Immature natural killer cell (primary cell): ENCODE measurements at regions not wholly inside any gene's neighbourhood (a gene's known extent, or its start where the extent isn't known, plus 50 kb on each side); places are given as distances from the start of the nearest gene placed in this dataset.

Experiments
- DNase-seq, 3 donors: peaks; one replicate each; pipeline ENCODE4 v3.0.0; 2022; ENCODE audit warnings: mixed read lengths in 1 of 3
- H3K27ac Mint-ChIP-seq, 6 donors: one replicate each; pipeline ENCODE4 v1.8.0; 2020; ENCODE audit warnings: mixed read lengths in 6 of 6, mild to moderate bottlenecking in 5 of 6, inconsistent platforms in 4 of 6, moderate library complexity in 3 of 6
- H3K27me3 Mint-ChIP-seq, 3 donors: one replicate each; pipeline ENCODE4 v1.8.0; 2020 to 2021; ENCODE audit warnings: low read depth in 3 of 3, mild to moderate bottlenecking in 3 of 3, mixed read lengths in 3 of 3, moderate library complexity in 3 of 3, inconsistent platforms in 1 of 3
- H3K36me3 Mint-ChIP-seq, 3 donors: one replicate each; pipeline ENCODE4 v1.8.0; 2020; ENCODE audit warnings: mixed read lengths in 3 of 3, inconsistent platforms in 2 of 3, mild to moderate bottlenecking in 2 of 3
- H3K4me1 Mint-ChIP-seq, 2 donors: one replicate each; pipeline ENCODE4 v1.8.0; 2020; ENCODE audit warnings: inconsistent platforms in 2 of 2, mild to moderate bottlenecking in 2 of 2, mixed read lengths in 2 of 2, moderate library complexity in 1 of 2
- H3K4me3 Mint-ChIP-seq, 5 donors: one replicate each; pipeline ENCODE4 v1.8.0; 2020; ENCODE audit warnings: mild to moderate bottlenecking in 5 of 5, mixed read lengths in 5 of 5, inconsistent platforms in 3 of 5, moderate library complexity in 3 of 5
- H3K9me3 Mint-ChIP-seq, 6 donors: one replicate each; pipeline ENCODE4 v1.8.0; 2020; ENCODE audit warnings: mild to moderate bottlenecking in 6 of 6, mixed read lengths in 6 of 6, inconsistent platforms in 4 of 6, moderate library complexity in 3 of 6

DNA sequence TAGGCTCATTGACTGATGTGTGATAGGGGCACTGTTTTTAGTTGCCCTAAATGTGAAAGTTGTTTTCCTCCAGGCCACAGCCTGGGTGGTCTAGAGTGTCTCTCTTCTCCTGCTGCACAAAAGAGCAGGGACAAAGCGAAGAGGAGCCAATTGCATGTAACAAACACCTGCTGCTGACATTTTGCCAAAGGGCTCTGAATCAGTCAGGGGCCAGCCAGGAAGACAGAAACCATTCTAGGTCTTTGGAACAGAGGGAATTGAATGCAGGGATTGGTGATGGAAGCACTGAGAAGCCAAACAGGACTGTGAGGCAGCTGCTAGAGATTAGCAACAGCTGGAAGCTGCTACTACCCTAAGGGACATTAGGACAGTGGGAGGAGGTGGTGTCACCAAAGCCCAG lies 185.3 kb upstream of the POU3F1 start:
- peaks cover 0 to 6% (median 5%) of the 10 kb centered on the region in 3 donors for H3K27me3 Mint-ChIP-seq
- peaks cover 0 to 2% (median 0%) of the 10 kb centered on the region in 6 donors for H3K9me3 Mint-ChIP-seq
- H3K4me1 Mint-ChIP-seq = no peaks in the 10 kb centered on the region
- no peaks in the 10 kb centered on the region for H3K36me3 Mint-ChIP-seq
- no peak overlapping the region for H3K4me3 Mint-ChIP-seq
- no peak for DNase-seq
- no peak overlapping the region for H3K27ac Mint-ChIP-seq

DNA sequence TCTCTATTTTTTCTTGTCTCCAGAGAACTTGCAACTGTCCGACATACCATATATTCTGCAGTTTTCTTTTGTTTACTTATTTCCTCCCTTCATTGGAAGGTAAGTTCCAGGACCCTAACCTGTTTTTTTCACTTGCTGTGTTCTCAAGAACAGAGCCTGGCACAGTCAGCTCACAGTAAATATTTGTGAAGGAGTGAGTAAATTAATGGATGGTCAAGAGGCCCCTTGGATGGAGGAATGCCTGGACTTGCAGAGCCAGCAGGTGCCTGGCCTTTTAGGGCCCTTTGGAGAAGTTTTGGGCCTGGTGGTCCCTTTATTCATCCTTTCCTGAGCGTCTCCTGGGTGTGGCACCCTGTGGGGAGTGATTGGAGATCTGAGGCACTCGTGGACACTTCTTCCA lies 182.1 kb upstream of the POU3F1 start:
- Mint-ChIP-seq H3K4me3 (no peak overlapping the region), H3K27me3 (peaks cover 0 to 6% (median 4%) of the 10 kb centered on the region in 3 donors), H3K27ac (no peak overlapping the region), H3K9me3 (peaks cover 0 to 2% (median 0%) of the 10 kb centered on the region in 6 donors), H3K4me1 (no peaks in the 10 kb centered on the region), H3K36me3 (no peaks in the 10 kb centered on the region)
- no peak for DNase-seq

DNA sequence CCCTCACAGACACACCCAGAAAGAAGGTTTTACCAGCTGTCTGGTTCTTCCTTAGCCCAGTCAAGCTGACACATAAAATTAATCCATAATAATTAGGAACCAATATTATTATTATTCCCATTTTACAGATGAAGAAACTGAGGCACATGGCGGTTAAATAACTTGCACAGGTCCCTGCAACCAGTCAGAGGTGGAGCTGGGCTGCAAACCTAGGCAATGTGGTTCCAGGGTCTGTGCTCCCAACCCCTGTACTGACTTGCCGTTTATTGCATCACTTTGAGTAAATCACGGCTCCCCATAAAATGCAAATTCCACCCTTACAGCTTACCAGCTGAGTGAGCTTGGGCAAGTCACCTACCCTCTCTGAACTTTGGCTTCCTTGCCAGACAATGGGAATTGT lies 179.2 kb upstream of the POU3F1 start:
- Mint-ChIP-seq H3K36me3 (no peaks in the 10 kb centered on the region), H3K4me3 (no peak overlapping the region), H3K9me3 (no peaks in the 10 kb centered on the region), H3K27ac (no peak overlapping the region), H3K27me3 (peaks cover 0 to 6% (median 4%) of the 10 kb centered on the region in 3 donors), H3K4me1 (no peaks in the 10 kb centered on the region)
- no peak for DNase-seq

DNA sequence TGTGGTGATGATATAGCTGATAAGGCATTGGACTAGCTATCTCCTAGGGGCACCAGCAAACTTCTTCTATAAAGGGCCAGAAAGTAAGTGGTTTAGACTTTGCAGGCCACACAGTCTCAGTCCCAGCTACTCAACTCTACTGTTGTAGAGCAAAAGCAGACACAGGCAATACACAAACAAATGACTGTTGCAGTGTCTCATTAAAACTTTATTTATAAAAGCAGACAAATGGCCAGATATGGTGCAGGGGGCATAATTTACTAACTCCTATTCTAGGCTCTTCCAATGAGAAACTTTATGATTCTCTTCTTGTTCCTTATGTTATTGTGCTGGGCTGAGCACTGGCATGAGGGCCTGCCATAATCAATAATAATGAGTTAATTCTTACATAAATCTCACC lies 176.8 kb upstream of the POU3F1 start:
- Mint-ChIP-seq H3K36me3 (no peaks in the 10 kb centered on the region), H3K4me1 (no peaks in the 10 kb centered on the region), H3K4me3 (no peak overlapping the region), H3K9me3 (no peaks in the 10 kb centered on the region), H3K27me3 (peaks cover 0 to 5% (median 4%) of the 10 kb centered on the region in 3 donors), H3K27ac (no peak overlapping the region)
- DNase-seq = no peak

DNA sequence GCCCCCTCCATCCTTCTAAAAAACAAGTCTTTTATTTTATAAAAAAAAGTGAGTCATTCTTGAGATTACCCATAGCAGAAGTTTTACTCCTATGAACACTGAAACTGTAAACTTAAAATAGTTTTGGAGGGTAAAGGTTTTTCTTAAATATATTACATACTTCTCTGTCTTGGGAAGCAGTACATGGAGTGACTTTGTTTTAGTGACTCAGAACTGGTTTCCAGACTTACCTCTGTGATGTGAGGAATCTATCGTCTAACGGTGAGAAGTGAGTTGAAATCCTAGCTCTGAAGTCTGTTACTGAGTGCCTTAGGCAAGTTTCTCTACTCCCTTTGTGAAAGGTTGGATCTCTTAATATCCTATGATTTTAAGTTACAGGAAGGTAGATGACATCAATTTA lies 176.3 kb upstream of the POU3F1 start:
- H3K36me3 Mint-ChIP-seq = no peaks in the 10 kb centered on the region
- no peaks in the 10 kb centered on the region for H3K9me3 Mint-ChIP-seq
- no peaks in the 10 kb centered on the region for H3K4me1 Mint-ChIP-seq
- no peak overlapping the region for H3K4me3 Mint-ChIP-seq
- DNase-seq = no peak
- H3K27ac Mint-ChIP-seq = no peak overlapping the region
- H3K27me3 Mint-ChIP-seq = peaks cover under 1 to 4% (median 2%) of the 10 kb centered on the region in 3 donors

DNA sequence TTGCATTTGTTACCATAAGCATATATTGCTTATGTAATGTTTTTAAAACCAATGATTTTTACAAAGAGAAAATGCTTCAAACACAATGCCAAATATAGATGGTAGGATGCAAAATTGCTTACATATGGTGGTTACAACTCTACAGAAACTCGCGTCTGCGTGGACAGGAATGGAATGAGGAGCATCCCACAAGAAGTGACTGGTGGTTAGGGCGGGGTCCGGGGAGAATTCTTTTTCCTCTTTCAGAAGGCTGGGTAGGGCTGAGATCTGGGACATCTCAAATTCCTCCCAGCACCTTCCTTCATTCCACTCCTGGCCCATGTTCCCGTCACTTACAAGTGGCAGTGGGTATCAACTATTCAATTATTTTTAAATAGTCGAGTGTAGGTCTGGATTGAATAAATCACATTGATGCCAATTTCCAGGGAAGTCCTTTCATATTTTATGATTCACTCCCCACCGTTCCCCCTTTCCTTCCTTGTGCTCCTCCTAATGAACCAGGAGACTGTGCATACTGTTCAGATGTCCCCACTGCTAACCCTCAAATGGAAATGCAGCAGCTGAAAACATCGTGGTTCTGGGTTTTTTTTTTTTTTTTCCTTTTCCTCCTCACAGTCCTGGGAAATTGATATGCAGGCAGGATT lies 174.5 kb upstream of the POU3F1 start:
- Mint-ChIP-seq H3K27ac (no peak overlapping the region), H3K27me3 (peaks cover 2 to 6% (median 4%) of the 10 kb centered on the region in 3 donors), H3K9me3 (no peaks in the 10 kb centered on the region), H3K4me1 (no peaks in the 10 kb centered on the region), H3K36me3 (no peaks in the 10 kb centered on the region), H3K4me3 (no peak overlapping the region)
- DNase-seq = no peak

DNA sequence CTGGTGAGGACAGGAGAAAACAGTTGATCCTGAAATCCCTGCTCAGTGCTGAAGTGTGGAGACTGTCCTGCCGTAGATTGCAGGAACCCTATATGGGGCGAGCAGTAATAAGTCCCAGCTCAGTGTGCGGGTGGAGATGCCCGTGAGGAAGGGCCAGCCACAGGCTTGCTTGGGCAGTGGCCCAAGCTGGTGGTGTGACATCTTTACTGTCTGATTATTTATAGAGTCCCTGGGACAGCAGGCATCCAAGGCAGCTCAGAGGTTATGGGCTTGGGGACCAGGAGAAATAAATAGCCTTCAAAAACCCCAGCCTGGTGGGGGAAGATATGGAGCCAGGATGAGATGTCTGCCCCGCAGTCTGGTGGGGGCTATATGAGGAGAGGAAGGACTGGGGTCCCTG lies 170.7 kb upstream of the POU3F1 start:
- no peaks in the 10 kb centered on the region for H3K9me3 Mint-ChIP-seq
- no peak overlapping the region for H3K27ac Mint-ChIP-seq
- H3K4me1 Mint-ChIP-seq = peaks cover 0 to 5% of the 10 kb centered on the region in 2 donors
- no peak for DNase-seq
- peaks cover 6 to 8% (median 7%) of the 10 kb centered on the region in 3 donors for H3K27me3 Mint-ChIP-seq
- no peaks in the 10 kb centered on the region for H3K36me3 Mint-ChIP-seq
- H3K4me3 Mint-ChIP-seq = no peak overlapping the region

DNA sequence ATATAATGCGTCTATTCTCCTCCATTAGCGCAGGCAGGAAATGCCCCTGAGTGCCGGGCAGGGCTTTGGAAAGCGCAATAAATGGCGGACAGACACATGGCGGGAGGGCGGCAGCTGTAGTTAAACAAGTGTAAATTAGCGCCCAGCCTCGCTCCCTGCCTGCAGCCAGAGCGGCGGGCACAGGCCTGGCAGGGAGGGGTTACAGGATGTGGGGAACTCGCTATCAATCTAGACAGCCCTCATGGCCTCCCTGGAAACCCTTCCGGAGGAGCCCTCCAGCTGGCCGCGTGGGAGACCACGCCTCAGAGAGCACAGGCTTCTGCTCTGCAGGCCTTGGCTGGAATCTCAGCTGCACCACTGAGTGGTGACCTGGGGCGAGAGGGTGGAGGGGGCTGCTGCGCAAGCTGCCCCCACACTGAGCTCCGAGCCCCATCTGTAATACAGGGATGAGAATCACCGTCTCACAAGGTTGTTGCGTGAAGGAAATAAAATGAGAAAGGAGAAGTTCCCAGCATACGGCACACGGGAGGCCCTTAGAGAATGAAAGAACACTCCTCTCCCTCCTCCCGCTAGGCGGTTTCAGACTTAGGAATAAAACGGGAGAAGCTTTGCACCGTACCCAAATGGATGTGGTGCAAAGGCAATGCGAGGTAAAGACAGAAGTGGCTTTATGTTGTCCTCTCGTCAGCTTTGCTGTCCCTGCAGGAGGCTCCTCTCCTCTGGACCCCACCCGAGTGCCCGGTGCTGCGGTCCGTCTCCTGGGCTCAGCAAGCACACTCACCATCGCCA lies 167.2 kb upstream of the POU3F1 start:
- no peak overlapping the region for H3K27ac Mint-ChIP-seq
- no peak for DNase-seq
- no peaks in the 10 kb centered on the region for H3K9me3 Mint-ChIP-seq
- H3K27me3 Mint-ChIP-seq = peaks cover 6 to 8% (median 7%) of the 10 kb centered on the region in 3 donors
- peaks cover 0 to 5% of the 10 kb centered on the region in 2 donors for H3K4me1 Mint-ChIP-seq
- peak overlapping the region in 1 of 5 donors; percentile 12 for H3K4me3 Mint-ChIP-seq
- H3K36me3 Mint-ChIP-seq = no peaks in the 10 kb centered on the region

DNA sequence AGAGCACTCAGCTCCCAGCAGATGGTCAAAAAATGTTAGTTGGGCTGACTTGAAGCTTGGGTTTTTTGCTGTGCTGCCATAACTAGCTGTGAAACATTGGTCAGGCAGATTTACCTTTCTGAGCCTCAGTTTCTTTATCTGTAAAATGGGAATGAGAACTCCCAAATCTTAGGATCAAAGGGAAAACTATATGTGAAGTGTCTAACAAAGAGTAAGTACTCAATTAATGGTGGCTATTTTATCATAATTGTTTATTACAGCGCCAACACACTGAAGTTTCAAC lies 164.2 kb upstream of the POU3F1 start:
- Mint-ChIP-seq H3K27ac (no peak overlapping the region), H3K27me3 (peaks cover 0 to 8% (median 8%) of the 10 kb centered on the region in 3 donors), H3K36me3 (no peaks in the 10 kb centered on the region), H3K4me3 (no peak overlapping the region), H3K4me1 (peaks cover 0 to 5% of the 10 kb centered on the region in 2 donors), H3K9me3 (no peaks in the 10 kb centered on the region)
- no peak for DNase-seq

DNA sequence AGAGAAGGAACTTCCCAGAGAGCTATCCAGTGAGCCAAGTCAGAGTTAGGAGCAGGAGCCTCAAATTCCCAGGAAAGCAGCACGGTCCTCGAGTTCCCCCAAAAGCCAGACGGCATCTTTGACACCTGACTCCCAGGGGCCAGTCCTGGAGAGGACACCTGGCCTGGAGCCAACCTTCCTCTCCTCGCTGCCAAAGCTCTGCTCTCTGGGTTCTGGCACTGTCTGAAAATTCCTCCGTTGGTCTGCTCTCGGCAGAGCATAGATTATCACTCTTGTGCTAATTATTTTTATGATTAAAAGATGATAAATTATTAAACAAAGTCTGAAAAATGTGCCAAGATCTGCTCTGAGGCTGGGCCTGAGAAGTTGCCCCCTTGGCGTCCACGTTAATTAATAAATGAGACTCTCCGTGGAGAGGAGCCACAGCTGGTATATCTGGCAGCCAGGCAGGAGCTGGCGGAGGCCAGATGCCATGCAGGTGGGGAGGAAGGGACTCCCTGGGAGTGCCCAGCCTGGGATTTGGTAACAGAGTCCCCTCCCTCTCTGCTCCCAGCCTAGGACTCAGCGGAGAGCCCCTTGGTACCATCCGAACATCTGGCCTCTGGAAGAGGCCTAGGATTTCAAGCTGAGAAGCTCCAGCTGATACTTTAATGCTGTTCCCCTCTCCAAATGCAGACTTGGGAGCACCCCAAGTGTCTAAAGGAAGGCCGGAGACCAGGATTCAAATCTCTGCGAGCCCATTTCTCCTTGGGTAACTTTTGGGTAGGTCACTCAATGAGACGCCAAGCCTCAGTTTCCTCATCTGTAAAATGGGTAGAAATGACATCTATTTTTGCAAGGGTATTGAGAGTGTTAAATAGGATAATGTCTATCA lies 163.7 kb upstream of the POU3F1 start:
- Mint-ChIP-seq H3K4me3 (no peak overlapping the region), H3K27me3 (peaks cover 0 to 8% (median 8%) of the 10 kb centered on the region in 3 donors), H3K27ac (no peak overlapping the region), H3K36me3 (no peaks in the 10 kb centered on the region), H3K9me3 (no peaks in the 10 kb centered on the region), H3K4me1 (peaks cover 0 to 5% of the 10 kb centered on the region in 2 donors)
- DNase-seq = no peak

DNA sequence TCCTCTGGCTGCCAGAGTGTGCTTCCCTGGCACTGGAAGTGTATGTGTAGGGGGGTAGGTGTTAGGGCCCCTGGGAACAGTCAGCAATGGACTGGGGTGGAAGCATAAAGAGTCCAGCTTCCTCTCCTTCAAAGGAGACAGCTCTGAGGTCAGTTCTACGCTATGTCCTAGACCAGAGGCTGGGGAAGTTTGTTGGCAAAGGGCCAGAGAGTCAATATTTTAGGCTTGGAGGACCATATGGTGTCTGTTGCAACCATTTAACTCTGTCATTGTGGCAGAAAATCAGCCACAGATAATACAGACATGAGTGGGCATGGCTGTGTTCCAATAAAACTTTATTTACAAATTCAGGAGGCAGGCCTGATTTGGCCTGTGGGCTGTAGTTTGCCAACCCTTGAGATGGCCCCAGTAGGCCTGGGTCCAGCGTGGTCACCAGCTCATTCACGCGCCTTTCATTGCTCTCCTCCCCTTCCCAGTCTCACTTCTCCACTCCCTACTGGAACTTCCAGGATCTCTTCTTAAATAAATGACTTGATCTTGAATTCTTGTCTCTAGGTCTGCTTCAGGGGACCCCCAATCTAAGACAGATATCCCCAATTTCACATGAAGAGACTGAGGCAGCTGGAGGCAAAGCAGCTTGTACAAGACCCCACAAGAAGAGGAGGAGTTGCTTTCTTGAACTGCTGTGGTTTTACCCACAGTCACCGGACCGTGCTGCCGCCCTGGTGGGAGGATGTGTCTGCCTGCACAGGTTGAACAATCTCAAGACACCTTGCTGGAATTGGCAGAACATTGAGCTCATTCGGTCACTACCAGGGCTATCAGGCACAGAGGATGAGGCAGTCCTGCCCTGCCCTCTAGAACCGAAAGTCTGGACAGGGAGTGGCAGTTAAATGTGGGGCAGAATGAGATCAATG lies 162.4 kb upstream of the POU3F1 start:
- Mint-ChIP-seq H3K27me3 (peaks cover 0 to 8% (median 7%) of the 10 kb centered on the region in 3 donors), H3K4me1 (peaks cover 0 to 5% of the 10 kb centered on the region in 2 donors), H3K27ac (no peak overlapping the region), H3K9me3 (no peaks in the 10 kb centered on the region), H3K36me3 (no peaks in the 10 kb centered on the region), H3K4me3 (no peak overlapping the region)
- DNase-seq = no peak

DNA sequence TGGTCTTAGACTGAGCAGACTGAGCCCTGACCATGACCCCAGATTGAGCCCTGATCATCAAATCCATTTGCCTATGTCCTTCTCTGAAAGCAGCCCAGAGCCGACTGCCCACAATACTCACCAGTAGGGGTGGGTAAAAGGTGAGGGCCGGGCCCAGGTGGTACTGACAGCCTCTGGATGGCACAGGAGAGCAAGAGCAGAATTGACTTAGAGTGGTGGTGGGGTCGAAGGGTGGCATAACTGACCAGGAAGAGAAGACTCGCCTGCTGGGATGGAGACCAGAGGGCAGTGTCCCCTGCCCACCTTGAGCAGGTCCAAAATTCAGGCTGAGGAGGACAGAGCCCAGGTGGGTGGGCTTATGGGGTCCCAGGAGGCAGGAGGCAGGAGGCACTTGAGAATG lies 161.3 kb upstream of the POU3F1 start:
- no peak overlapping the region for H3K4me3 Mint-ChIP-seq
- no peak overlapping the region for H3K27ac Mint-ChIP-seq
- H3K4me1 Mint-ChIP-seq = no peaks in the 10 kb centered on the region
- H3K9me3 Mint-ChIP-seq = no peaks in the 10 kb centered on the region
- no peaks in the 10 kb centered on the region for H3K36me3 Mint-ChIP-seq
- peaks cover 0 to 4% (median 3%) of the 10 kb centered on the region in 3 donors for H3K27me3 Mint-ChIP-seq
- no peak for DNase-seq

DNA sequence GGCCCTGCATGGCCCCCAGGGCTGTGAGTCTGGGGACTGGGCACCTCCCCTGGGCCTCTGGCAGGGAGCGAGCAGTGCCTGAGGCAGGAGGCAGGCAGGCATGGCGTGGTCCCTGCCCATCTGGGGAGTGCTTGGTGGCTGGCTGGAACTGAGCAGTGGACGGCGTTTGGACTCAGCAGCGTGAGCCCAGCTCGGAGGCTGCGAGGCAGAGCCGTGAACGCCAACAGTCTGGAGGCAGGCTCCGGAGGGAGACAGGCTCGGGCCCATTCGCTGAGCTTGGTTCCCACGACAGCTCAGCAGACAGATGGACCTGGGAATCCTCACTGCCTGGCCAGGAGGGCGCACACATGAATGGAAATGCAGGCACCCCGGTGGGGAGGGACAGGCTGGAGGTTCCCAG lies 160.7 kb upstream of the POU3F1 start:
- H3K9me3 Mint-ChIP-seq = no peaks in the 10 kb centered on the region
- DNase-seq = no peak
- peaks cover 0 to 4% (median 3%) of the 10 kb centered on the region in 3 donors for H3K27me3 Mint-ChIP-seq
- no peaks in the 10 kb centered on the region for H3K36me3 Mint-ChIP-seq
- no peak overlapping the region for H3K27ac Mint-ChIP-seq
- no peak overlapping the region for H3K4me3 Mint-ChIP-seq
- H3K4me1 Mint-ChIP-seq = no peaks in the 10 kb centered on the region
